Lower leg skin (tissue), 4 donors: ENCODE measurements at regions not wholly inside any gene's neighbourhood (a gene's known extent, or its start where the extent isn't known, plus 50 kb on each side); places are given as distances from the start of the nearest gene placed in this dataset.
"Not testable (repeated sequence)": the region's sequence is repeated elsewhere in the genome, so short reads cannot be mapped to it uniquely, and the experiment has no call there.

ENCODE experiments used
- DNase-seq, 2 donors: peaks; one replicate each; pipeline ENCODE4 v3.0.0-alpha.2; 2019; ENCODE audit warnings: low spot score in 2 of 2
- H3K4me3 ChIP-seq: fragments of 200-600 bp; sonication (generic); 2 replicates; pipeline ENCODE4 v1.5.1; 2017; ENCODE audit warnings: mild to moderate bottlenecking, low read depth; ENCODE audit not compliant: poor library complexity, severe bottlenecking
- POLR2A ChIP-seq, 2 donors: fragments of 450-650 bp; IDR thresholded peaks; one replicate each; pipeline ENCODE4 v1.6.1; 2016 to 2017; ENCODE audit warnings: antibody characterized with exemption in 2 of 2, mild to moderate bottlenecking in 1 of 2, moderate library complexity in 1 of 2
- WGBS, 2 donors: methylation state at CpG; one replicate each; pipeline ENCODE4 v1.1.5; 2018; 5-methylcytosine and 5-hydroxymethylcytosine counted together
- intact Hi-C: fragments of 100-400 bp; cut with DNase I; formaldehyde crosslinking; loops from one replicate; pipeline ENCODE4 v1.15.0; 2023; ENCODE audit warnings: low total_unique reads
- TF ChIP-seq, protein P1 (sequence below), 3 donors: fragments of 450-650 bp; IDR thresholded peaks; one replicate each; pipeline ENCODE4 v1.5.1; 2016; ENCODE audit warnings: antibody characterized with exemption in 3 of 3, mild to moderate bottlenecking in 3 of 3, moderate library complexity in 2 of 3

DNA sequence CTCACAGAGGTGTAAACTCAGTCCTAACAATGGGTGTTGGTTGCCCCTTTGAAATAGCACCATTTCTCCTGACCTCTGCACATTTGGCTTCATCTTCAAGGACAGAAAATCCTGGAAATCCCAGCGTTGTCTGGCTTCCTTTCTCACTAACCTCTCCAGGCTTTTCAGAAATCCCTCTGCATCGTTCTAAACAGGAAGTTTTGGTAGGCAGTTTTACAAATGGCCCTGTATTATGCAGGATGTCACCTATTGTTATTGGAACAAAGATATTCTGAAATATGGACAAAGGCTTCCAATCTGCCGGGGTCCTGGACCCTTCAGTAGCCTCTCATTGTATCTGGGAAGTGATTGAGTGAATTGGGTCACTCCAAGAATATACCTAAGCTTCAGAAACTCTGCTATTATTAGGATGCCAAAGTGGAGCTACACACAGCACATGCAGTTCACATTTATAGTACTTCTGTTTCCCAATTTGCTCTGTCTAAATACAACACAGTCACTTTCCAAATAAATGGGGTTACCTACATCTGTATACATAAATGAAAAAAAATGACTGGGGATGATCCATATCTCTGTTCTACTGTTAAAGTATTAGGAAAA, 134.8 kb upstream of the KLF6 start:
- no peak overlapping the region for H3K4me3 ChIP-seq
- TF ChIP-seq, protein P1, sequence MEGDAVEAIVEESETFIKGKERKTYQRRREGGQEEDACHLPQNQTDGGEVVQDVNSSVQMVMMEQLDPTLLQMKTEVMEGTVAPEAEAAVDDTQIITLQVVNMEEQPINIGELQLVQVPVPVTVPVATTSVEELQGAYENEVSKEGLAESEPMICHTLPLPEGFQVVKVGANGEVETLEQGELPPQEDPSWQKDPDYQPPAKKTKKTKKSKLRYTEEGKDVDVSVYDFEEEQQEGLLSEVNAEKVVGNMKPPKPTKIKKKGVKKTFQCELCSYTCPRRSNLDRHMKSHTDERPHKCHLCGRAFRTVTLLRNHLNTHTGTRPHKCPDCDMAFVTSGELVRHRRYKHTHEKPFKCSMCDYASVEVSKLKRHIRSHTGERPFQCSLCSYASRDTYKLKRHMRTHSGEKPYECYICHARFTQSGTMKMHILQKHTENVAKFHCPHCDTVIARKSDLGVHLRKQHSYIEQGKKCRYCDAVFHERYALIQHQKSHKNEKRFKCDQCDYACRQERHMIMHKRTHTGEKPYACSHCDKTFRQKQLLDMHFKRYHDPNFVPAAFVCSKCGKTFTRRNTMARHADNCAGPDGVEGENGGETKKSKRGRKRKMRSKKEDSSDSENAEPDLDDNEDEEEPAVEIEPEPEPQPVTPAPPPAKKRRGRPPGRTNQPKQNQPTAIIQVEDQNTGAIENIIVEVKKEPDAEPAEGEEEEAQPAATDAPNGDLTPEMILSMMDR (IDR thresholded peaks at IDR 0.05), result no peak
- no peak for TF ChIP-seq POLR2A (IDR thresholded peaks at IDR 0.05)
- intact Hi-C loops, result no loop called here
- 33 to 42% methylated on average over 3 of the region's 3 CpGs for WGBS, 2 donors
- no peak for DNase-seq

DNA sequence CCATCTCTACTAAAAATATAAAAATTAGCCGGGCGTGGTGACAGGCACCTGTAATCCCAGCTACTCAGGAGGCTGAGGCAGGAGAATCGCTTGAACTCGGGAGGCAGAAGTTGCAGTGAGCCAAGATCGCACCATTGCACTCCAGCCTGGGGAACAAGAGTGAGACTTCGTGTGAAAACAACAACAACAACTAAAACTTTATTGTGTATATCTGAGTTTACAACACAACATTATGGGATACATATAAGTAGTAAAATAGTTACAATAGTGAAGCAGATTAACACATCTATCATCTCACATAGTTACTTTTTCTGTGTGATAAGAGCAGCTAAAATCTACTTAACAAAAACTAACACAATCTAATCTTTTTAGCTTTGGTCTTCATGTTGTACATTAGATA, 132.4 kb upstream of the KLF6 start:
- 81 to 82% methylated on average over 6 of the region's 6 CpGs for WGBS, 2 donors
- H3K4me3 ChIP-seq, intact Hi-C loops, DNase-seq: not testable (repeated sequence)

DNA sequence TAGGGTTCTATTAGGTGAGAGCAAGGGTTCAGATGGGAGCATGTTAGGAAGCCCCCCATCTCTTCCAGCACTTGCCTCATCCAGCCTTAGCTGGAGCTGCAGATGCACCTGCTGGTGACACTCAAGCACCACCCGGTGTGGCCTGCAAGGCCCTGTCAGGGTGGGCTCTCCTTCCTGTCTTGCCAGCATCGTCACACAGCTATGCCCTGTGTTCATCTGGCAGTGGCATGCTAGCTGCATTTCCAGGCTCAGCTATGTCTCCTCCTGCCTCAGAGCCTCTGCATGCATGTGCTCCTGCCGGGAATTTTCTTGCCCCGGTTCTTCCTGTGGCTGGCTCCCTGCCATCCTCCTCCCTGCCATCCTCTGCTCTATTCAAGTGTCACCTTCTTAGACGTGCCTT, 129.7 kb upstream of the KLF6 start:
- H3K4me3 ChIP-seq, result no peak overlapping the region
- no peak for DNase-seq
- TF ChIP-seq, protein P1 (IDR thresholded peaks at IDR 0.05), result no peak
- TF ChIP-seq POLR2A (IDR thresholded peaks at IDR 0.05), result no peak
- 50 to 56% methylated on average over 5 of the region's 5 CpGs for WGBS, 2 donors
- intact Hi-C loops, result no loop called here

DNA sequence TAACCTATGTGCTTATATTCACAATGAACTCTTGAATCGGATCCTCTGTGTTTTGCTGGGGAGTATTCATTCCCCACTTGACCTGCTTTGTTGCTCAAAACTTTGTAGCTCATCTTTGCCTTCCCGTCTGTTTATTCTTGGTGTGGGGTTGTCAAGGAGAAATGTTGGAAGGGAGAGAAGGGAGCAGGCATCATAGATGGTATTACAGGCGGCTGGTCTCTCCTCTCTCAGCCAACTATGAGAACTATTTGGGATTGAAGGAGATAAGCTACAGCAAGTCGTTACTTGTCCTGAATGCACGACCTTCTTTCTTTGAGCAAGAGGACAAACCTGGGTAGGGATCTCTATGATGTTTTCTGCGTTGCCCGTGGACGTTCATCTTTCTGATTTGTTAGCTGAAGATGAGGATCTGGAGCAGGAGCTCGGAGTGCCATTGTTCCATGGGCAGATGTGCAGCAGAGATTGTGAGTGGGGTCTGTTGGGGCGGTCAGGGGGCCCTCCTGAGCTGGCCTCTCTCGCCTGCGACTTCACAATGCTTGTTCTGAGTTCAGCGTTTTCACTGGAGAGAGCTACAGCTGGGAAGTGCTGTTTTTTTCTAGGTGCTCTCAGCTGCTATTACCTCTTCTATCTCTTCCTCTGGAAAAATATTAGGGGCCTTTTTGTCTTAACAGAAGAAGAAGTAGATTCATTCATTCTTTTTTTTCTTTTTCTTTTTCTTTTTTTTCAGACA, 126.9 kb upstream of the KLF6 start:
- no peak overlapping the region for H3K4me3 ChIP-seq
- intact Hi-C loops, result no loop called here
- TF ChIP-seq, protein P1 (IDR thresholded peaks at IDR 0.05), result no peak
- no peak for TF ChIP-seq POLR2A (IDR thresholded peaks at IDR 0.05)
- WGBS, 2 donors, result 34 to 40% methylated on average over 13 of the region's 13 CpGs
- no peak for DNase-seq

DNA sequence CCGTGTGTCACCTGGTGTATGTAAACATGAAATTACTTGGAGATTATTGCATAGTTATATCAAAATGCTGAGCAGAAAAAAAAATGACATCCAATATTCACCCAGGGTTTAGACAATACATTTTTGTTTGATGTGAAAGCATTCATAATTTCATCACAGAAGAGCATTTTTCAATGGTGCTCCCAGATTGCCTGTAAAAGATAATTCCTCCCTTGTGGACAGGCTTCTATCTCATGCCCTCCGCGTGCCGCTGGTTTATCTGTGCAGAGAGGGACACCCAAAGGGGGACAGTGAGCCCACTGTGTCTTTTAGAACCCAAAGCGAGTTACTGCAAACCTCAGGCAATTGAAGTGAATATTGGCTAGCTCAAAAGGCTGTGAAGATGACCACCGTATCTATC, 126.2 kb upstream of the KLF6 start:
- whole genome bisulfite sequencing, 2 donors, result 65 to 67% methylated on average over 6 of the region's 6 CpGs
- DNase-seq, result no peak
- intact Hi-C loops, result no loop called here
- H3K4me3 ChIP-seq, result no peak overlapping the region
- TF ChIP-seq, protein P1 (IDR thresholded peaks at IDR 0.05), result no peak
- no peak for TF ChIP-seq POLR2A (IDR thresholded peaks at IDR 0.05)

DNA sequence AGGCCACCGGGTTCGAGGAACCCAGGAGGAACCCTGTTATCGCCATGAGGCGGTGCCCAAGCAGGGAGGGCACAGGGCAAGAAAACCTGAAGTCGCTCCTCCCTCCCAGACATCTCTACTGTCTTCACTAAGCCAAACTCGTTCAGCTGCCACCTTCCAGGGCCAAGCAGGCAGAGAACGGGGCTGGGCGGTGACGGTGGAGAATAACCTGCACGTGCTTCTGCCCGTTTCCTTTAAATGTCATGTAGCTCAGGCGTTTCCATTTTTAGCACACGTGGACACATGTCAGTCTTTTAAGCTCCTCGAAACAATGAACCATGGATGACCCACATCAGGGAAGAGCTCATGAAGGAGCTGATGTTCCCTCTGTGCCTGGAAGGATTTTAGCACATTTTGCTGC, 124.3 kb upstream of the KLF6 start:
- intact Hi-C loops, result no loop called here
- H3K4me3 ChIP-seq, result no peak overlapping the region
- 58 to 77% methylated on average over 14 of the region's 14 CpGs for WGBS, 2 donors
- DNase-seq, result peak in 1 of 2 donors; percentile 57
- TF ChIP-seq POLR2A (IDR thresholded peaks at IDR 0.05), result no peak
- TF ChIP-seq, protein P1 (IDR thresholded peaks at IDR 0.05), result no peak
